Urothelium cell line (cell line): ENCODE measurements at regions not wholly inside any gene's neighbourhood (a gene's known extent, or its start where the extent isn't known, plus 50 kb on each side); places are given as distances from the start of the nearest gene placed in this dataset.
"Not testable (repeated sequence)": the region's sequence is repeated elsewhere in the genome, so short reads cannot be mapped to it uniquely, and the experiment has no call there.

Experiments
- DNase-seq: peaks from one replicate; pipeline ENCODE4 v3.0.0; 2011; ENCODE audit warnings: low spot score, mixed read lengths
- FAIRE-seq: peaks from 2 replicates; lab custom pipeline; 2011; peaks lifted over from hg19 to GRCh38; lab: Jason Lieb, UNC

- FAIRE-seq: peak; percentile 95
- DNase-seq: no peak
Measured at GRCh38 chr22:27310966-27311697, 490.4 kb downstream of the MN1 start.

GRCh38 chr22:27311698-27312550 is 489.6 kb downstream of the MN1 start:
- FAIRE-seq: peak; percentile 70
- DNase-seq: no peak

DNA sequence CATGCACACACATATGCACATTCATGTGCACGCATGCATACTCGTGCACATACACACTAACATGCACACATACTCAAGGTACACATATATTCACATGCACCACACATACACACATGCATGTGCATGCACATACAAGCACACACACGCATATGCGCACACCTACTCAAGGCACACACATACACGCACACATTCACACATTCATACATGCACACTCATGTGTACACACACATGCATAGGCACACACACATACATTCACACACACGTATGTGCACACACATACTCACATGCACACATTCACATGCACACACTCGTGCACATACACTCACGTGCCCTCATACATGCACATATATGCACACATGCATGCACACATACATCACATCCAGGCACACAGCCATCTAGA is 489.0 kb downstream of the MN1 start:
- no peak for DNase-seq
- peak; percentile 100 for FAIRE-seq

GRCh38 chr22:27312966-27313855 is 488.3 kb downstream of the MN1 start:
- FAIRE-seq: peak; percentile 20

DNA sequence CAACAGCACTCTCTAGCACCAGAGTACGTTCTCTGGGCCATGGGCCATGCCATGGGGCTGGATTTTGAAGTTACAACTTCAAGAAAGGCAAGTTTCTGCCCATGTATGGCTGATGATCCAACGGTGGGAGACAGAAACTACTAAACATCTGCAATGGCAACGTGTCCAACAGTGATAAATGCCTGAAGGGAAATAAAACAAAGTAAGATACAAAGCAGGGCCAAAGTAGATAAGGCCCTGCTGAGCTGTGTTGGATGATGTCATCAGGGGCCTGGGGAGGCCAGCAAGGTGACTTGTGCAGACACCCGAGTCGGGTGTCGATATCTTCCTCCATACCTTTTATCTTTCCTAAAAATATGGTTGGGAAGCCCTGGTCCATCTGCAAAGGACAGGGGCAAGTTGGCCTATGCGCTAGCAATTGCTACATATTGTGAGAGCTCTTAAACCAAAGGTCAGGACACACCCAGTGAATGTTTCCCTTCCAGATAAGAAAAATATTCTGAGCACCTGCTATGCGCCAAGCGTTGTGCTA is 487.2 kb downstream of the MN1 start:
- peak; percentile 23 for FAIRE-seq
- DNase-seq: no peak

More at GRCh38 chr22:27312966-27313855, 488.3 kb downstream of the MN1 start:
- no peak for DNase-seq

DNA sequence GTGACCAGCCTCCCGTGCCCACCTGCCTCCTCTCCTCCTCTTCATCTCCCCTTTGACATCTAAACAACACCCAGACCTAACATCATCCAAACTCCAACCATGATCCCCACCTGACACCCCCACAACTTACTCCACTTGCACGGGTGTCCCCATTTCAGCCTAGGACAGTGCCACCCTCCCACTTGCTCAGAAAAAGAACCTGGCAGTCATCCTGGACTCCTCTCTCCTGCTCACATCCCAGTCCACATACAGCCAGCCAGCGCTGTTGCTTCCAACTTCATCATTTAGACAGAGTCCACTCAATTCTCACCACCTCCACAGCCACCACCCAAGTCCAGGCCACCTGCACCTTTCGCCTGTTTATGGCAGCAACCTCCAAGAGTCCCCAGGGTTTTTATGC is 485.7 kb downstream of the MN1 start:
- FAIRE-seq (no peak), DNase-seq (no peak)

DNA sequence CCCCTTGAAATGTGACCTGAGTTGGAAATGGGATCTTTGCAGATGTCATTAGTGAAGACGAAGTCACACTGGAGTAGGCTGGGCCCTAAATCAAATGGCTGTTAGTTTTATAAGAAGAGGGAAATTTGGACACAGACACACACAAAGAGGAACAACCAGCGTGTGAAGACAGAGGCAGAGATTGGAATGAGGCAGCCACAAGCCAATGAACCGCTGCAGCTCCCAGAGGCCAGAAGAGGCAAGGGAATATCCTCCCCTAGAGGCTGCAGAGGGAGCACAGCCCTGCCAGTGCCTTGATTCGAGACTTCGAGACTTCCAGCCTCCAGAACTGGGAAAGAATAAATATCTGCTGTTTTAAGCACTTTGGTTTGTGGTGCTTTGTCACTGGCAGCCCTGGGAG is 484.5 kb downstream of the MN1 start:
- DNase-seq (no peak), FAIRE-seq (peak; percentile 87)

GRCh38 chr22:27317971-27318428 is 483.6 kb downstream of the MN1 start:
- no peak for DNase-seq
- peak; percentile 30 for FAIRE-seq

DNA sequence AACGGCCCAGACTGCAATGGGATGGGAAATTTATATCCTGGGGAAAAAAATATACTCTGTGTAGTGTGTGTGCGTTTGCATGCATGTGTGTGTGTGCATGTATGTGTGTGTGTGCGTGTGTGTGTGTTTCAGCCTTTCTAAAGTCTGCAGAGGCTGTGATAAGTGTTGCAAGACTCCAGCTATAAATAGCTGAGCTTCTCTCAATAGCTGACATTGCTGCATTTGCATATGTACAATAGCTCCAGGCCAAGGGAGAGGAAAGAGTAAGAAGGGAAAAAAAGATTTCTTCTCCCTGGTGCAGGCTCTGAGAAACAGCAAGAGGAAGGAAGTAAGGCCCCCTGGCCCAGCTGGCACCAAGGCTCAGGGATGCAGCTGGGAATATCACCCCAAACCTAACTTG is 483.0 kb downstream of the MN1 start:
- FAIRE-seq (no peak), DNase-seq (no peak)

DNA sequence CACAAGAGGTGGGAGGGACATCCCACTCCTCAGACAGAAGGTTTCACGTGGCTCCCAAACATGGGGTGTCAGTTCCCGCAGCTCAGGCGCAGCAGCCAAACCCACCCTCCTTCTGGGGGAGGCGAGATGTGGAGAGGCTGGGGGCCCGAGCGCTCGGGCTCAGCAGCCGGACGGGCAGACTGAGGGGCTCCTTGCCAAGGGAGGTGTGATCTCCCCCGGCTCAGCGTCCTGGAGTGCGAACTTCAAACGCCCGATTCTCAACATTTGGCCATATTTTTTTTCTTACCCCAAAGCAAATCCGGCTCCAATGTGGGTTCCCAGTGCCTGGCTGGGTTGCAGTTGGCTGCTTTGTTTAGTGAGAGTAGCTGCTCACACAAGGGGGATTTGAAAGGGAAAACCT is 477.9 kb downstream of the MN1 start:
- FAIRE-seq: no peak
- no peak for DNase-seq

- DNase-seq: not testable (repeated sequence)
- peak; percentile 96 for FAIRE-seq
Measured at GRCh38 chr22:27324908-27325307, 476.6 kb downstream of the MN1 start.

GRCh38 chr22:27327497-27327896 is 474.1 kb downstream of the MN1 start:
- DNase-seq (no peak), FAIRE-seq (no peak)

GRCh38 chr22:27327981-27328721 is 473.4 kb downstream of the MN1 start:
- DNase-seq (no peak), FAIRE-seq (peak; percentile 98)

DNA sequence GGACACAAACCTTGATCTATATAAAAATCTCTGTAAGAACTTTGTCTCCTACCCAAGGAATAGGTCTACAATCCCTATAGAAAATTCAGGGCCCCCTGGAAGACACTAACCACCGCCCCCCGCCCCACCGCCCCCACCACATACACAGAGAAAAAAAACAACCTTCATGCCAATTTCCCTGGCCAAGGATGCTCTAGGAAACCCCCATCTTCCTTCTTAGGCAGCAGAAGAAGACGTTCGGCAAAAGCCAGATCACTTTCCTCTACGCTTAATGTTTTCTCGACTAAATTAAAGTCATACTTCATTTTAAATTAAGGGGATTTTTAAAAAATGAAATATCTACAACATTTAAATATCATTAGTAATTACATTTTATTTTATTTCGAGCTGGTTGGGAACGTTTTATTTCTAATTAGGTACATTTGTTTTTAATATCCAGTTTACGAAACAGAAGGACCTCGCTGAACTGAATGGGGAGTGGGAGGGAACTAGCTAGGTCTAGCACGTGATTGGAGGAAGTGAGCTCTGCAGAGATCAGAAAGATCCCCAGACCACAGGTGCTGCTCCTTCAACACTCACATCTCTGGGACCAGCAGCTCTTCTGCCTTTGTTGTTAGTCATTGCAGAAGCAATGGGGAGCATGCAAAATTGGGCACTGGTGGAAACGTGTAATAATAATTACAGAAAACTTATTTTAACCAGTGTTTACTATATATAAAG is 472.3 kb downstream of the MN1 start:
- FAIRE-seq (no peak), DNase-seq (peak; percentile 52)

DNA sequence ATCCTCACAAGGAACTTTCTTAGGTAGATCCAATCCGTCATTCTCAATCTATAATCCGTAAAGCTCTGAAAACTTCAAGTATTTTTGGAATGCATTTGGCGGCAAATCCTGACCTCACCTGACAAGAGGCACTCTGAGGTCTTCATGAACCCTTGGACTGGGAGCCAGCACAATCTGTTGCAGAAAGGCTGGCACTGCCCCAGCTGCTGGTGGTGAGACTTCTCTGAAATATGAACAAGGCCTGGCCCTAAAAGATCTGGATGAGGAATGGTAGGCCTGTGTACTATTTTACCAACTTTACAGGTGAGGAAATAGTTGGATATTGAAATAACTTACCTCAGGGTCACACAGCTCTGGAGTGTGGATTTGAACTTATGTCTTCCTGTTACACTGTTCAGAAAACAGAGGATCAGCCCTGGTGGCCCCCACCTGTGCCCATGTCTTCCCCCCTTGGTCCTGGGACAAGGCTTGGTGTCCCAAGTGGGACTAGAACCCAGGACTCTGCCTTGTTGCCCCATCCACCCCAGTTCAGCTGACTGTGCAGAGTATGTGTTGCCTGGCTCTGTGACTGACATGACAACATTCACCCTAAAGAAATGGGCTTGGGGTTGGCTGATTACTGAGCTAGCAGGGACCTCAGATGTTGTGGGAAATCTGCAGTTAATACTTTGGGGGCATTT is 471.4 kb downstream of the MN1 start:
- no peak for DNase-seq
- peak; percentile 89 for FAIRE-seq

- DNase-seq (peak; percentile 71), FAIRE-seq (peak; percentile 93)
Measured at GRCh38 chr22:27331526-27332281, 469.9 kb downstream of the MN1 start.

GRCh38 chr22:27335102-27335660 is 466.4 kb downstream of the MN1 start:
- DNase-seq (no peak), FAIRE-seq (peak; percentile 59)
